A549 (cell line): ENCODE measurements at regions not wholly inside any gene's neighbourhood (a gene's known extent, or its start where the extent isn't known, plus 50 kb on each side); places are given as distances from the start of the nearest gene placed in this dataset.

ENCODE experiments used
- EP300 ChIP-seq, 2 experiments: fragments of >200 bp; sonication (Bioruptor Twin); formaldehyde crosslinking; IDR thresholded peaks; 2 replicates in 1 of 2; 3 replicates in 1 of 2; pipeline ENCODE4 v1.6.1; 2016 to 2017
- POLR2AphosphoS2 ChIP-seq: conservative IDR thresholded peaks from 2 replicates; pipeline ENCODE4 v1.6.1; 2012; ENCODE audit warnings: low read length, improper control_type of control experiment, inconsistent platforms
- RFX5 ChIP-seq: fragments of 450-650 bp; IDR thresholded peaks from 2 replicates; pipeline ENCODE4 v1.7.1; 2014; ENCODE audit warnings: antibody characterized with exemption, mild to moderate bottlenecking, moderate library complexity
- ZFP36 ChIP-seq: fragments of 450-650 bp; IDR thresholded peaks from 2 replicates; pipeline ENCODE4 v1.6.1; 2014; ENCODE audit warnings: borderline replicate concordance; ENCODE audit not compliant: partially characterized antibody
- TF ChIP-seq, protein P1 (sequence below): fragments of >200 bp; sonication (Bioruptor Twin); formaldehyde crosslinking; IDR thresholded peaks from 3 replicates; pipeline ENCODE4 v1.5.1; 2016
- TF ChIP-seq, protein P2 (sequence below): fragments of 200-600 bp; sonication (generic); IDR thresholded peaks from 2 replicates; pipeline ENCODE4 v1.6.1; 2016; ENCODE audit warnings: antibody characterized with exemption, mild to moderate bottlenecking, moderate library complexity

DNA sequence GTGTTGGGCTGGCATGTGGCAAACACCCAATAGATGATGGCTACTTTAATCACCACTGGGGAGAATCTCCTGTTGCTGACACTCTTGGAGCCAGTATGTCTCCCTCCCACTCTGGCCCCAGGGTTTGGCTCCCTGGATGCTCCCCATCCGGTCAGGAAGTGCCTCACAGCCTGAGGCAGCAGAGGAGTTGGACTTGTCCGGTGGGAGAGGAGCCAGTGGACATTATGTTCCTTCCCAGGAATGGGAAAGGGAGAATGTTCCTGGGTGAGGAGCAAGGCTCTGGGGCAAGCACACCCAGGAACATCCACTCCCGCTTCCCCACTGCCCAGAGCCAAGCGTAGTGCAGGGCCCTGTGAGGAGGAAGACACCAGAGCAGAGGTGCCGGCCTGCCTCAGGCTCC, 84.6 kb upstream of the NAV2 start:
- TF ChIP-seq POLR2AphosphoS2: no peak
- no peak for TF ChIP-seq RFX5
- TF ChIP-seq ZFP36: no peak
- TF ChIP-seq, protein P1, sequence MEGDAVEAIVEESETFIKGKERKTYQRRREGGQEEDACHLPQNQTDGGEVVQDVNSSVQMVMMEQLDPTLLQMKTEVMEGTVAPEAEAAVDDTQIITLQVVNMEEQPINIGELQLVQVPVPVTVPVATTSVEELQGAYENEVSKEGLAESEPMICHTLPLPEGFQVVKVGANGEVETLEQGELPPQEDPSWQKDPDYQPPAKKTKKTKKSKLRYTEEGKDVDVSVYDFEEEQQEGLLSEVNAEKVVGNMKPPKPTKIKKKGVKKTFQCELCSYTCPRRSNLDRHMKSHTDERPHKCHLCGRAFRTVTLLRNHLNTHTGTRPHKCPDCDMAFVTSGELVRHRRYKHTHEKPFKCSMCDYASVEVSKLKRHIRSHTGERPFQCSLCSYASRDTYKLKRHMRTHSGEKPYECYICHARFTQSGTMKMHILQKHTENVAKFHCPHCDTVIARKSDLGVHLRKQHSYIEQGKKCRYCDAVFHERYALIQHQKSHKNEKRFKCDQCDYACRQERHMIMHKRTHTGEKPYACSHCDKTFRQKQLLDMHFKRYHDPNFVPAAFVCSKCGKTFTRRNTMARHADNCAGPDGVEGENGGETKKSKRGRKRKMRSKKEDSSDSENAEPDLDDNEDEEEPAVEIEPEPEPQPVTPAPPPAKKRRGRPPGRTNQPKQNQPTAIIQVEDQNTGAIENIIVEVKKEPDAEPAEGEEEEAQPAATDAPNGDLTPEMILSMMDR: no peak
- TF ChIP-seq, protein P2, sequence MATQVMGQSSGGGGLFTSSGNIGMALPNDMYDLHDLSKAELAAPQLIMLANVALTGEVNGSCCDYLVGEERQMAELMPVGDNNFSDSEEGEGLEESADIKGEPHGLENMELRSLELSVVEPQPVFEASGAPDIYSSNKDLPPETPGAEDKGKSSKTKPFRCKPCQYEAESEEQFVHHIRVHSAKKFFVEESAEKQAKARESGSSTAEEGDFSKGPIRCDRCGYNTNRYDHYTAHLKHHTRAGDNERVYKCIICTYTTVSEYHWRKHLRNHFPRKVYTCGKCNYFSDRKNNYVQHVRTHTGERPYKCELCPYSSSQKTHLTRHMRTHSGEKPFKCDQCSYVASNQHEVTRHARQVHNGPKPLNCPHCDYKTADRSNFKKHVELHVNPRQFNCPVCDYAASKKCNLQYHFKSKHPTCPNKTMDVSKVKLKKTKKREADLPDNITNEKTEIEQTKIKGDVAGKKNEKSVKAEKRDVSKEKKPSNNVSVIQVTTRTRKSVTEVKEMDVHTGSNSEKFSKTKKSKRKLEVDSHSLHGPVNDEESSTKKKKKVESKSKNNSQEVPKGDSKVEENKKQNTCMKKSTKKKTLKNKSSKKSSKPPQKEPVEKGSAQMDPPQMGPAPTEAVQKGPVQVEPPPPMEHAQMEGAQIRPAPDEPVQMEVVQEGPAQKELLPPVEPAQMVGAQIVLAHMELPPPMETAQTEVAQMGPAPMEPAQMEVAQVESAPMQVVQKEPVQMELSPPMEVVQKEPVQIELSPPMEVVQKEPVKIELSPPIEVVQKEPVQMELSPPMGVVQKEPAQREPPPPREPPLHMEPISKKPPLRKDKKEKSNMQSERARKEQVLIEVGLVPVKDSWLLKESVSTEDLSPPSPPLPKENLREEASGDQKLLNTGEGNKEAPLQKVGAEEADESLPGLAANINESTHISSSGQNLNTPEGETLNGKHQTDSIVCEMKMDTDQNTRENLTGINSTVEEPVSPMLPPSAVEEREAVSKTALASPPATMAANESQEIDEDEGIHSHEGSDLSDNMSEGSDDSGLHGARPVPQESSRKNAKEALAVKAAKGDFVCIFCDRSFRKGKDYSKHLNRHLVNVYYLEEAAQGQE: no peak
- TF ChIP-seq EP300 (IDR thresholded peaks at IDR 0.05): no peak
